ENCODE measurements at regions not wholly inside any gene's neighbourhood (a gene's known extent, or its start where the extent isn't known, plus 50 kb on each side); places are given as distances from the start of the nearest gene placed in this dataset.

DNA sequence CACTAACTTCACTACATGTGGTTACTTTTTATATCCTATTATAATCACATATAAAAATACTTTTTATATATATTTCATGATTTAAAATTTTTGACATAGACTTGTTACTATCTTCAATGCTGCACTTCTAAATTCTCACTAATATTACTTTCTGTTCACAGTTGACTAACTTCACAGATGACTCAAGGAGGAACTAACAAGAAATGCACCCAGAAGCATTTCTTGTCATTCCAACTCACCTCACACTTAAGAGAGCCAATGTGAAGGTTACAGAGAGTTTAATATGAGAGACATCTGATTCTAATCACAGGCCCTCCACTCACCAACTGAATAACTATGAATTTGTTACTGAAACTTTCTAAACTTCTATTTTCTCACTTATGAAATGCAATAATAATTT lies 399.8 kb upstream of the SLC8A1 start:
- Histone ChIP-seq H3K27ac (replicated peaks) (no peak overlapping the region), H3K4me3 (replicated peaks; ENCODE audit: insufficient read depth, low read length) (no peak overlapping the region), H3K27me3 (ENCODE audit: insufficient read depth, poor library complexity, severe bottlenecking) (no peaks in the 10 kb centered on the region)
- no peak for DNase-seq (ENCODE audit: low read depth in 1 of 2, low spot score in 1 of 2)
- TF ChIP-seq GABPA (IDR thresholded peaks at IDR 0.05; ENCODE audit: low read depth): no peak
- no peak for TF ChIP-seq SPI1 (IDR thresholded peaks at IDR 0.05; ENCODE audit: borderline replicate concordance, low read depth)
- TF ChIP-seq, protein P1, sequence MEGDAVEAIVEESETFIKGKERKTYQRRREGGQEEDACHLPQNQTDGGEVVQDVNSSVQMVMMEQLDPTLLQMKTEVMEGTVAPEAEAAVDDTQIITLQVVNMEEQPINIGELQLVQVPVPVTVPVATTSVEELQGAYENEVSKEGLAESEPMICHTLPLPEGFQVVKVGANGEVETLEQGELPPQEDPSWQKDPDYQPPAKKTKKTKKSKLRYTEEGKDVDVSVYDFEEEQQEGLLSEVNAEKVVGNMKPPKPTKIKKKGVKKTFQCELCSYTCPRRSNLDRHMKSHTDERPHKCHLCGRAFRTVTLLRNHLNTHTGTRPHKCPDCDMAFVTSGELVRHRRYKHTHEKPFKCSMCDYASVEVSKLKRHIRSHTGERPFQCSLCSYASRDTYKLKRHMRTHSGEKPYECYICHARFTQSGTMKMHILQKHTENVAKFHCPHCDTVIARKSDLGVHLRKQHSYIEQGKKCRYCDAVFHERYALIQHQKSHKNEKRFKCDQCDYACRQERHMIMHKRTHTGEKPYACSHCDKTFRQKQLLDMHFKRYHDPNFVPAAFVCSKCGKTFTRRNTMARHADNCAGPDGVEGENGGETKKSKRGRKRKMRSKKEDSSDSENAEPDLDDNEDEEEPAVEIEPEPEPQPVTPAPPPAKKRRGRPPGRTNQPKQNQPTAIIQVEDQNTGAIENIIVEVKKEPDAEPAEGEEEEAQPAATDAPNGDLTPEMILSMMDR (IDR thresholded peaks at IDR 0.05; ENCODE audit: insufficient read depth, low read length): no peak
- no peak for TF ChIP-seq POLR2AphosphoS5 (IDR thresholded peaks at IDR 0.05; ENCODE audit: low read depth)
- no peak for TF ChIP-seq REST (IDR thresholded peaks at IDR 0.05; ENCODE audit: insufficient replicate concordance, low read depth)

DNA sequence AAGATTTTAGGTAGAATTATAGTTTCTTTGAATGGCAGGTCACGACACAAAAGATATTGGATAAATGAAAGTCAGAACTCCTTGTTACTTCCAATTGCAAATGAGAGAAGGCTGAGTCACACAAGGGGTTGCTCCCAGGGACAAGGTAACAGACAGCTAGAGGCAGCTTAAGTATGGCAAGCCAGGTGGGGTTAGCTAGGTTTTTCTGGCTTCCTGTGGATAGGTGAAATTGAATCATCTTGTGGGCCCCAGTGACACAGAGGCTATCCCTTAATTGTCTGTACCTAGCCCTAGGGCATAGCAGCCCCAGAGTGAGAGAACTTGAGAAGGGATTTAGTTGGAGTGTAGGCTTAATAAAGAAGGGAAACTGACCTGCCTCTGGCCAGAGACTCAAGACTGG lies 407.7 kb upstream of the SLC8A1 start:
- Histone ChIP-seq H3K27ac (replicated peaks) (no peak overlapping the region), H3K27me3 (ENCODE audit: insufficient read depth, poor library complexity, severe bottlenecking) (no peaks in the 10 kb centered on the region), H3K4me3 (replicated peaks; ENCODE audit: insufficient read depth, low read length) (no peak overlapping the region)
- TF ChIP-seq GABPA (IDR thresholded peaks at IDR 0.05; ENCODE audit: low read depth) (no peak), REST (IDR thresholded peaks at IDR 0.05; ENCODE audit: insufficient replicate concordance, low read depth) (no peak), POLR2AphosphoS5 (IDR thresholded peaks at IDR 0.05; ENCODE audit: low read depth) (no peak), SPI1 (IDR thresholded peaks at IDR 0.05; ENCODE audit: borderline replicate concordance, low read depth) (no peak)
- TF ChIP-seq, protein P1 (IDR thresholded peaks at IDR 0.05; ENCODE audit: insufficient read depth, low read length): no peak
- no peak for DNase-seq (ENCODE audit: low read depth in 1 of 2, low spot score in 1 of 2)

DNA sequence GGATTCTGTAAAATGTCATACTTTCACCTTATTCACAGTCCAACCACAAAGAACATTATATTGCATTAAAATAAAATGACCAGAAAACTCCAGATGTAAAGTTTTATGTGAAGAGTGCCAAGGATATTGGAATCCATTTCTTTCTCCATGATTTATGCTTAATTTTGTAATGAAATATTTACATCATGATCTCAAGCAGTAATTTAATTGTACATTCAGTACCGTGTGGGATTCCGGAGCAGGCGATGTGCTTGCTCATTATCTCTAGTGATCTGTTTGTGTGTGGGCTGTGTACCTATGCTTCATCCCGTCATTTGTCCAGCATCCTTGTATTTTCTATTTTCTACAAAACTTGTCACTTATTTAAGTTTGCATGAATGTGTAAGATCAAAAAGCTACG lies 415.9 kb upstream of the SLC8A1 start:
- DNase-seq (ENCODE audit: low read depth in 1 of 2, low spot score in 1 of 2): no peak
- no peak overlapping the region for H3K4me3 ChIP-seq (replicated peaks; ENCODE audit: insufficient read depth, low read length)
- no peak overlapping the region for H3K27ac ChIP-seq (replicated peaks)
- TF ChIP-seq POLR2AphosphoS5 (IDR thresholded peaks at IDR 0.05; ENCODE audit: low read depth) (no peak), GABPA (IDR thresholded peaks at IDR 0.05; ENCODE audit: low read depth) (no peak), SPI1 (IDR thresholded peaks at IDR 0.05; ENCODE audit: borderline replicate concordance, low read depth) (no peak), REST (IDR thresholded peaks at IDR 0.05; ENCODE audit: insufficient replicate concordance, low read depth) (no peak)
- TF ChIP-seq, protein P1 (IDR thresholded peaks at IDR 0.05; ENCODE audit: insufficient read depth, low read length): no peak
- H3K27me3 ChIP-seq (ENCODE audit: insufficient read depth, poor library complexity, severe bottlenecking): no peaks in the 10 kb centered on the region

All from HL-60 (cell line).